ENCODE measurements at regions not wholly inside any gene's neighbourhood (a gene's known extent, or its start where the extent isn't known, plus 50 kb on each side); places are given as distances from the start of the nearest gene placed in this dataset.

- TF ChIP-seq CTCF (IDR thresholded peaks at IDR 0.05; ENCODE audit: extremely low read depth in 1 of 2, insufficient read depth in 1 of 2, low read depth in 1 of 2, low read length in 2 of 2) (no peak), POLR2AphosphoS5 (IDR thresholded peaks at IDR 0.05; ENCODE audit: insufficient read depth, low read depth, low read length) (no peak)
Measured at GRCh38 chr10:31172925-31173324, 141.3 kb upstream of the ZNF438 start.
